SK-N-MC (cell line): ENCODE measurements at regions not wholly inside any gene's neighbourhood (a gene's known extent, or its start where the extent isn't known, plus 50 kb on each side); places are given as distances from the start of the nearest gene placed in this dataset.

Experiments used
- EZH2 ChIP-seq: fragments of 200-600 bp; sonication (generic); IDR thresholded peaks from one replicate; pipeline ENCODE4 v1.6.1; 2017; ENCODE audit warnings: antibody characterized with exemption
- POLR2AphosphoS5 ChIP-seq: IDR thresholded peaks from 2 replicates; pipeline ENCODE4 v1.6.1; 2012; ENCODE audit warnings: mild to moderate bottlenecking, low read depth, low read length, borderline replicate concordance

DNA sequence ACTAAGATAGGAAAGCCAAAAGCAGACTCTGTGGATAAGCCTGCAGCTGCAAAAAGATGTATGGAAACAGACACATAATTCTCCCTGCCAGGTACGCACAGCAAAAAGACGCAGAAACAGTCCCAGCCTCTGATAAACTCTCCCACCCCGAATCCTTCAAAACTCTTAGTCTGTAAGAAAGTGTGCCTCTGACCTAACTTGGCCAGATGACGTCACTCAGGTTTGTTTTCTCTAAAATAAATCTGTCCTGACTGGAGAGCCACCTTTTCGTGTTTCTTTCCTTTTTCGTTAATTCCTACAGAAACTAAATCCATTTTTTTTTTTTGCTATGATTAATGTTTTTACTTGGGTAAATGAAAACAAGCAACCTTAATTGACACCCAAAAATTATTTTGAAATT lies 793.8 kb downstream of the SORCS1 start:
- TF ChIP-seq EZH2 (no peak), POLR2AphosphoS5 (no peak)
